Pancreas (tissue), 10 donors: ENCODE measurements at regions not wholly inside any gene's neighbourhood (a gene's known extent, or its start where the extent isn't known, plus 50 kb on each side); places are given as distances from the start of the nearest gene placed in this dataset.
"Not testable (repeated sequence)": the region's sequence is repeated elsewhere in the genome, so short reads cannot be mapped to it uniquely, and the experiment has no call there.

ENCODE experiments used
- ATAC-seq, 4 donors: fragments of 200-7000 bp; cut with Tn5 transposase; one replicate each; pipeline versions ENCODE4 v1.8.0 to v1.9.1; 2020; ENCODE audit warnings: mild to moderate bottlenecking in 4 of 4, moderate library complexity in 4 of 4
- DNase-seq, 6 donors: peaks; one replicate each; pipeline ENCODE4 v3.0.0-alpha.2; 2020
- FAIRE-seq: peaks from 2 replicates; lab custom pipeline; 2012; peaks lifted over from hg19 to GRCh38; lab: Jason Lieb, UNC
- H3K27ac ChIP-seq, 4 donors: fragments of 200-600 bp; sonication (generic); 1 replicate in 3 of 4; 2 replicates in 1 of 4; pipeline versions ENCODE4 v1.5.0 to v1.8.0; 2020
- H3K27me3 ChIP-seq, 4 donors: fragments of 200-600 bp; one replicate each; pipeline ENCODE4 v1.8.0; 2021
- H3K36me3 ChIP-seq, 3 donors: fragments of 200-600 bp; sonication (generic) in 1 of 3; one replicate each; pipeline versions ENCODE4 v1.5.0 to v1.8.0; 2020 to 2021
- H3K4me1 ChIP-seq, 3 donors: fragments of 200-600 bp; one replicate each; pipeline ENCODE4 v1.8.0; 2021
- H3K4me3 ChIP-seq, 4 donors: fragments of 200-600 bp; sonication (generic) in 2 of 4; one replicate each; pipeline versions ENCODE4 v1.5.0 to v1.8.0; 2020 to 2021
- H3K9me3 ChIP-seq, 4 donors: fragments of 200-600 bp; one replicate each; pipeline ENCODE4 v1.8.0; 2021
- CTCF ChIP-seq, 4 donors: fragments of 200-600 bp; sonication (generic) in 3 of 4; IDR thresholded peaks; one replicate each; pipeline versions ENCODE4 v1.5.0 to v1.8.0; 2021; ENCODE audit warnings: antibody characterized with exemption in 4 of 4
- WGBS, 2 donors: extraction: QIAGEN DNeasy Blood & Tissue Kit; methylation state at CpG; one replicate each; pipeline ENCODE4 v1.1.7; 2013; 5-methylcytosine and 5-hydroxymethylcytosine counted together
- intact Hi-C, 3 donors: fragments of 100-400 bp; cut with DNase I; formaldehyde crosslinking; loops; one replicate each; pipeline versions ENCODE4 v1.11.1 to v1.14.2; 2022
- donor health status: healthy with polysubstance abuse.
- donor health status: DM: no; HTN: no; CAD: no; lungs with moderate emphysema.
- donor health status: DM: no; HTN: no; CAD: no.
- donor health status: control.
- donor health status: control.
- donor health status: Bipolar disorder and iron deficiency.
- donor health status: DM: yes; HTN: yes; CAD: no.
- donor health status: DM: no; HTN: no; CAD: no.
- donor health status: DM: no; HTN: no; CAD: no.
- donor health status: DM: yes; HTN: yes; CAD: no.

- no peaks in the 10 kb centered on the region for H3K4me1 ChIP-seq
- intact Hi-C loops, result no loop called here
- no peaks in the 10 kb centered on the region for H3K9me3 ChIP-seq
- ATAC-seq (no peak), DNase-seq (no peak), FAIRE-seq (no peak)
- H3K36me3 ChIP-seq, result no peaks in the 10 kb centered on the region
- 82 to 83% methylated on average over 5 of the region's 5 CpGs for WGBS, 2 donors
- no peak overlapping the region for H3K27ac ChIP-seq
- TF ChIP-seq CTCF (IDR thresholded peaks at IDR 0.05), result no peak
- H3K27me3 ChIP-seq, result no peaks in the 10 kb centered on the region
- H3K4me3 ChIP-seq, result no peak overlapping the region
Observed at GRCh38 chr3:64798316-64798715, 110.5 kb upstream of the ADAMTS9 start.

GRCh38 chr3:64796607-64797399, 109.0 kb upstream of the ADAMTS9 start:
- FAIRE-seq, result no peak
- no peak overlapping the region for H3K4me3 ChIP-seq
- WGBS, 2 donors, result 83 to 87% methylated on average over 7 of the region's 7 CpGs
- no peaks in the 10 kb centered on the region for H3K36me3 ChIP-seq
- no peak for ATAC-seq
- no peak for TF ChIP-seq CTCF (IDR thresholded peaks at IDR 0.05)
- no peaks in the 10 kb centered on the region for H3K9me3 ChIP-seq
- H3K27ac ChIP-seq, result no peak overlapping the region
- intact Hi-C loops, result no loop called here
- H3K4me1 ChIP-seq, result no peaks in the 10 kb centered on the region
- no peaks in the 10 kb centered on the region for H3K27me3 ChIP-seq
- DNase-seq, result no peak

DNA sequence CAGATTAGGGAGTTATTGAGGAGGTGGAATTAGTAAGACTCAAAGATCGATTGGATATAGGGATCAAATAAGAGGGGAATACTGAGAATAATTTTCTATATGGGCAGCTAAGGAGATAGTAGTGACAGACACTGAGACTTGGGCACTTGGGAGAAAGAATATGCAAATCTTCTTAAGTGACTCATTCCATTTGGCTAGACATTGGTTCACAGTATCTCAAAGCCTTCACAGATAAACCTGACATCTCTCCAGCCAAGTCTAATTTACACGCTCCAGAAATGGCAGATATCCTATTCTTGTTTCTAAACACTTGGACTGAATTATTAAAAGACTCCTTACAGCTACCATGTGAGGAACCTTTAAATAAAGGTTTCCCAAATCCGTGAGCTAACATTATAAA, 104.6 kb upstream of the ADAMTS9 start:
- Histone ChIP-seq H3K27me3 (no peaks in the 10 kb centered on the region), H3K4me1 (no peaks in the 10 kb centered on the region), H3K27ac (no peak overlapping the region), H3K36me3 (no peaks in the 10 kb centered on the region), H3K4me3 (no peak overlapping the region), H3K9me3 (no peaks in the 10 kb centered on the region)
- 54 to 71% methylated on average over 3 of the region's 3 CpGs for WGBS, 2 donors
- peak in 1 of 4 donors; percentile 50 for ATAC-seq
- no peak for DNase-seq
- intact Hi-C loops, result no loop called here
- FAIRE-seq, result no peak
- no peak for TF ChIP-seq CTCF (IDR thresholded peaks at IDR 0.05)

GRCh38 chr3:64789111-64789510, 101.3 kb upstream of the ADAMTS9 start:
- ATAC-seq, result no peak
- TF ChIP-seq CTCF (IDR thresholded peaks at IDR 0.05), result no peak
- no peak overlapping the region for H3K27ac ChIP-seq
- no peak for DNase-seq
- H3K36me3 ChIP-seq, result no peaks in the 10 kb centered on the region
- H3K9me3 ChIP-seq, result no peaks in the 10 kb centered on the region
- intact Hi-C loops, result no loop called here
- WGBS, 2 donors, result 95 to 97% methylated on average over 4 of the region's 4 CpGs
- no peaks in the 10 kb centered on the region for H3K4me1 ChIP-seq
- H3K27me3 ChIP-seq, result no peaks in the 10 kb centered on the region
- no peak overlapping the region for H3K4me3 ChIP-seq
- FAIRE-seq, result no peak

GRCh38 chr3:64783200-64783599, 95.4 kb upstream of the ADAMTS9 start:
- Histone ChIP-seq H3K27ac (no peak overlapping the region), H3K27me3 (no peaks in the 10 kb centered on the region), H3K9me3 (no peaks in the 10 kb centered on the region), H3K4me1 (no peaks in the 10 kb centered on the region), H3K4me3 (no peak overlapping the region), H3K36me3 (no peaks in the 10 kb centered on the region)
- ATAC-seq (no peak), DNase-seq (no peak), FAIRE-seq (no peak)
- TF ChIP-seq CTCF (IDR thresholded peaks at IDR 0.05), result no peak
- intact Hi-C loops, result no loop called here

GRCh38 chr3:64780923-64781322, 93.1 kb upstream of the ADAMTS9 start:
- intact Hi-C loops, FAIRE-seq, H3K4me3 ChIP-seq, H3K27ac ChIP-seq, H3K36me3 ChIP-seq, H3K9me3 ChIP-seq, H3K4me1 ChIP-seq, DNase-seq, ATAC-seq, H3K27me3 ChIP-seq: not testable (repeated sequence)
- 80 to 86% methylated on average over 4 of the region's 4 CpGs for WGBS, 2 donors
